ENCODE measurements at regions not wholly inside any gene's neighbourhood (a gene's known extent, or its start where the extent isn't known, plus 50 kb on each side); places are given as distances from the start of the nearest gene placed in this dataset.

DNA sequence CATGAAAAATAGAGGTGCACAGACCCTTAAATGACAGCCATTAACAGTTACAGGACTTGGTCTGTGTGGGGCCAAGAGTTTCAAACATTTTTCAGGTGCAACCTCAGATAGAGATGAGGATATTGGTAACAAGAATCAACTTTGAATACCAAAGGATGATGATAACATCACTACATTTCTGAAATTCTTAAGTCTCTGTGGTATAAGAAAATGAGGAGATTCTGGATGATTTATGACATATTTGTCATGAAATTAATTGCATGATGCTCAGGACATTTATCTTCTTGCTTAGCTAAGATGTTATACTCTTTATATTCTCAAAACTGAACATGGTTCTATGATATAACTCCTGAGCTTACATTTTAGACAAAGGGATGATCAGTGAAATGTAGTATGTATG lies 471.8 kb upstream of the CWC22 start:
- Histone ChIP-seq H3K36me3 (no peaks in the 10 kb centered on the region), H3K9me3 (no peaks in the 10 kb centered on the region), H3K4me1 (no peaks in the 10 kb centered on the region), H3K27ac (no peak overlapping the region), H3K4me3 (no peak overlapping the region), H3K27me3 (no peaks in the 10 kb centered on the region)
- TF ChIP-seq EP300 (IDR thresholded peaks at IDR 0.05) (no peak), POLR2AphosphoS5 (IDR thresholded peaks at IDR 0.05) (no peak), POLR2A (IDR thresholded peaks at IDR 0.05) (no peak)
- TF ChIP-seq, protein P1, sequence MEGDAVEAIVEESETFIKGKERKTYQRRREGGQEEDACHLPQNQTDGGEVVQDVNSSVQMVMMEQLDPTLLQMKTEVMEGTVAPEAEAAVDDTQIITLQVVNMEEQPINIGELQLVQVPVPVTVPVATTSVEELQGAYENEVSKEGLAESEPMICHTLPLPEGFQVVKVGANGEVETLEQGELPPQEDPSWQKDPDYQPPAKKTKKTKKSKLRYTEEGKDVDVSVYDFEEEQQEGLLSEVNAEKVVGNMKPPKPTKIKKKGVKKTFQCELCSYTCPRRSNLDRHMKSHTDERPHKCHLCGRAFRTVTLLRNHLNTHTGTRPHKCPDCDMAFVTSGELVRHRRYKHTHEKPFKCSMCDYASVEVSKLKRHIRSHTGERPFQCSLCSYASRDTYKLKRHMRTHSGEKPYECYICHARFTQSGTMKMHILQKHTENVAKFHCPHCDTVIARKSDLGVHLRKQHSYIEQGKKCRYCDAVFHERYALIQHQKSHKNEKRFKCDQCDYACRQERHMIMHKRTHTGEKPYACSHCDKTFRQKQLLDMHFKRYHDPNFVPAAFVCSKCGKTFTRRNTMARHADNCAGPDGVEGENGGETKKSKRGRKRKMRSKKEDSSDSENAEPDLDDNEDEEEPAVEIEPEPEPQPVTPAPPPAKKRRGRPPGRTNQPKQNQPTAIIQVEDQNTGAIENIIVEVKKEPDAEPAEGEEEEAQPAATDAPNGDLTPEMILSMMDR (IDR thresholded peaks at IDR 0.05) = no peak
- intact Hi-C loops (cut with DNase I; ENCODE audit: low total_unique reads) = no loop called here
- no peak for DNase-seq

DNA sequence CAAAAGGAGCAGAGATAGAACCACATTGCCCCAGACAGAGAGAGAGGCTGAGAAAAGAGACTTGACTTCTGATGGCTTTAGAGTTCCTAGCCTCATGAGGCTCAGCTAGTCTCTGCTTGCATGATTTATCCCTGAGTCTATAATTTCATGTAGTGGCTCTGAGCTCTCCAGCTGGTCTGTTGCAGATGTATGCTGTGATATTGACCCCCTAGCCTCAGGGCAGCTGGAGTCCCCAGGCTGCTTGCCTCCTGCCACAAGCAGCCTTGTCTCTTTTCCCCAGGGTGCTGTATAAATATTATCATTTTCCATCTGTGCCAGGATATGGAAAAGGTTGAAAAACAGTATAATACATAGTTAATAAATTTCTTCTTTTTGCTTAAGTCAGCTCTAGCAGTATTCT lies 467.6 kb upstream of the CWC22 start:
- intact Hi-C loops (cut with DNase I; ENCODE audit: low total_unique reads) = no loop called here
- Histone ChIP-seq H3K9me3 (no peaks in the 10 kb centered on the region), H3K4me1 (no peaks in the 10 kb centered on the region), H3K27ac (no peak overlapping the region), H3K4me3 (no peak overlapping the region), H3K27me3 (no peaks in the 10 kb centered on the region), H3K36me3 (no peaks in the 10 kb centered on the region)
- DNase-seq = peak in 1 of 2 donors; percentile 8
- no peak for TF ChIP-seq EP300 (IDR thresholded peaks at IDR 0.05)
- TF ChIP-seq POLR2A (IDR thresholded peaks at IDR 0.05) = no peak
- TF ChIP-seq POLR2AphosphoS5 (IDR thresholded peaks at IDR 0.05) = no peak
- TF ChIP-seq, protein P1 (IDR thresholded peaks at IDR 0.05) = no peak

DNA sequence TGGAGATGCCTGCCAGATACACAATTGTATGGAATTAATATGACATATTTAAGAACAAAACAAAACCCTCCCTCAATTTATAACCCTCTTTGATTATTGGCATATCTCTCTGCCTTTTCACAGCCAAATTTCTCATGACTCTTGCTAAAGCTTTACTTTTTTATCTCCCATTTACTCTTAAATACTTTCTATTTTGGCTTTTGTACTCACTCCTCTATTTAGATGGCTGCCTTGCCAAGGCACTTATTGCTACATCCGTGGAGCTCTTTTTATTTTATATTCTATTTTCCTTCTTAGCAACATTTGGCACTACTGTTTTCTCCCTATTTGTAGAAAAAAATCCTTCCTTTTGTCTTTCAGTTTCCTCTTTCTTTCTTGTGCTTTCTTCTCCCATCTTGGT lies 466.4 kb upstream of the CWC22 start:
- intact Hi-C loops (cut with DNase I; ENCODE audit: low total_unique reads) = no loop called here
- DNase-seq = peak in 1 of 2 donors; percentile 20
- Histone ChIP-seq H3K36me3 (no peaks in the 10 kb centered on the region), H3K27me3 (no peaks in the 10 kb centered on the region), H3K27ac (no peak overlapping the region), H3K4me3 (no peak overlapping the region), H3K4me1 (no peaks in the 10 kb centered on the region), H3K9me3 (no peaks in the 10 kb centered on the region)
- 59 to 86% (median 67%) methylated on average over 1 of the region's 1 CpG for WGBS, 5 donors
- TF ChIP-seq, protein P1 (IDR thresholded peaks at IDR 0.05) = no peak
- TF ChIP-seq POLR2AphosphoS5 (IDR thresholded peaks at IDR 0.05) = no peak

DNA sequence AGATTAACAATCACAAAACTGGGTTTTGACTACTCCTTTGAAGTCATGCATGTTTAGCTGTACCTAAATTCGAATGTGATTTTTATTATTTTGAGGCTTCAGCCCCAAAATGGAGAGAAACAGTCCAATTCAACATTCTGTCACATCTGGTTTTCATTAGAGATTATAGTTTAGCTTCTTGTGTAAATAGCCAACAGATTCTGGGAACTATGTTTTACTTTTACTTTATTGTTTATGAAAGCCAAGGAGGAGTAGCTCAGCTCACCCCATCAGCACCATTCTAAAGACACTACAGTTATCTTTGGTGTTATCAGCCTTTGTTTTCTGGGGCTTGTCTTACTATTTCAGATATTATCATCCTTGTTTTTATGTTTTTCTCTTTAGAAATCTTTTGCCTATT lies 465.0 kb upstream of the CWC22 start:
- intact Hi-C loops (cut with DNase I; ENCODE audit: low total_unique reads) = no loop called here
- WGBS, 5 donors = 52 to 63% (median 56%) methylated on average over 1 of the region's 1 CpG
- DNase-seq = peak in 1 of 2 donors; percentile 51

More for the DNA sequence above, 465.0 kb upstream of the CWC22 start:
- Histone ChIP-seq H3K27ac (no peak overlapping the region), H3K4me3 (no peak overlapping the region), H3K4me1 (no peaks in the 10 kb centered on the region), H3K9me3 (peaks cover 0 to 8% (median 2%) of the 10 kb centered on the region in 4 donors), H3K36me3 (no peaks in the 10 kb centered on the region), H3K27me3 (no peaks in the 10 kb centered on the region)
- TF ChIP-seq POLR2A (IDR thresholded peaks at IDR 0.05) (no peak), POLR2AphosphoS5 (IDR thresholded peaks at IDR 0.05) (no peak), EP300 (IDR thresholded peaks at IDR 0.05) (no peak)
- TF ChIP-seq, protein P1 (IDR thresholded peaks at IDR 0.05) = no peak
